DMS153 treated with DMSO at 0.1 percent for 48 hours (cell line): ENCODE measurements at regions not wholly inside any gene's neighbourhood (a gene's known extent, or its start where the extent isn't known, plus 50 kb on each side); places are given as distances from the start of the nearest gene placed in this dataset.

Experiments used
- DNase-seq: peaks from one replicate; lab custom pipeline; 2025; ENCODE audit not compliant: unreplicated experiment; lab: John Stamatoyannopoulos, UW

- no peak for DNase-seq
Measured at GRCh38 chr2:226680719-226681118, 118.9 kb downstream of the IRS1 start.

GRCh38 chr2:226679389-226680065 is 120.1 kb downstream of the IRS1 start:
- no peak for DNase-seq

GRCh38 chr2:226678422-226678821 is 121.2 kb downstream of the IRS1 start:
- DNase-seq, result no peak

GRCh38 chr2:226677080-226677479 is 122.5 kb downstream of the IRS1 start:
- no peak for DNase-seq

GRCh38 chr2:226676618-226677017 is 123.0 kb downstream of the IRS1 start:
- no peak for DNase-seq

GRCh38 chr2:226674123-226674522 is 125.5 kb downstream of the IRS1 start:
- DNase-seq, result no peak

GRCh38 chr2:226673314-226673723 is 126.3 kb downstream of the IRS1 start:
- no peak for DNase-seq

- DNase-seq, result no peak
Measured at GRCh38 chr2:226671141-226671676, 128.4 kb downstream of the IRS1 start.

- DNase-seq, result no peak
Measured at GRCh38 chr2:226669905-226670304, 129.7 kb downstream of the IRS1 start.

GRCh38 chr2:226669249-226669648 is 130.4 kb downstream of the IRS1 start:
- DNase-seq, result no peak

- DNase-seq, result no peak
Measured at GRCh38 chr2:226667736-226668135, 131.9 kb downstream of the IRS1 start.

- DNase-seq, result no peak
Measured at GRCh38 chr2:226665306-226665831, 134.3 kb downstream of the IRS1 start.

GRCh38 chr2:226664661-226665060 is 135.0 kb downstream of the IRS1 start:
- no peak for DNase-seq

GRCh38 chr2:226664140-226664539 is 135.5 kb downstream of the IRS1 start:
- DNase-seq, result no peak

- DNase-seq, result no peak
Measured at GRCh38 chr2:226661789-226662545, 137.7 kb downstream of the IRS1 start.

GRCh38 chr2:226660526-226660925 is 139.1 kb downstream of the IRS1 start:
- no peak for DNase-seq

GRCh38 chr2:226660124-226660523 is 139.5 kb downstream of the IRS1 start:
- DNase-seq, result no peak

- no peak for DNase-seq
Measured at GRCh38 chr2:226659410-226659809, 140.2 kb downstream of the IRS1 start.

GRCh38 chr2:226658555-226658954 is 141.1 kb downstream of the IRS1 start:
- DNase-seq, result no peak

- no peak for DNase-seq
Measured at GRCh38 chr2:226657340-226658053, 142.1 kb downstream of the IRS1 start.

- DNase-seq, result no peak
Measured at GRCh38 chr2:226656367-226656766, 143.3 kb downstream of the IRS1 start.
